ENCODE measurements at regions not wholly inside any gene's neighbourhood (a gene's known extent, or its start where the extent isn't known, plus 50 kb on each side); places are given as distances from the start of the nearest gene placed in this dataset.
A peak's percentile ranks its signal among the peaks of the same experiment; 100 is the strongest.
"Not testable (repeated sequence)": the region's sequence is repeated elsewhere in the genome, so short reads cannot be mapped to it uniquely, and the experiment has no call there.

DNA sequence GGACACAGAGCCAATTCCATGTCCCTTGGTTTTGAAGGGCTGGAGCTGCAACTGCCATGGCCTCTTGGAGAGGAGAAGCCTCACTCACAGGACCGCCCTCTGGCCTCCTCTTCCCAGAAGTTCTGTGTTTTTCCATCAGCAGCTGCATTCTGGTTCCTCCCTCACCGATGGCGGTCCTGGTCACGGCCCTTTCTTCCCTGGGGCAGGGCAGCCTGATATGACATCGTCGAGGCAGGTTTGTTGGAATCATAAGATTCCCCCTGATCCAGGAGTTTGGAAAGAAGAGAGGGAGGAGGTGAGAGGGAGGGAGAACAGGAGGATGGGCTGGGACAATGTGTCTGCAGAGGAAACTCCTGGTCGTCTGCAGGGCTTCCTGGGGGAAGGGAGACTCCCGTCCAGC lies 82.7 kb upstream of the PDZD8 start:
- no peak for DNase-seq (ENCODE audit: low read depth in 2 of 2)

DNA sequence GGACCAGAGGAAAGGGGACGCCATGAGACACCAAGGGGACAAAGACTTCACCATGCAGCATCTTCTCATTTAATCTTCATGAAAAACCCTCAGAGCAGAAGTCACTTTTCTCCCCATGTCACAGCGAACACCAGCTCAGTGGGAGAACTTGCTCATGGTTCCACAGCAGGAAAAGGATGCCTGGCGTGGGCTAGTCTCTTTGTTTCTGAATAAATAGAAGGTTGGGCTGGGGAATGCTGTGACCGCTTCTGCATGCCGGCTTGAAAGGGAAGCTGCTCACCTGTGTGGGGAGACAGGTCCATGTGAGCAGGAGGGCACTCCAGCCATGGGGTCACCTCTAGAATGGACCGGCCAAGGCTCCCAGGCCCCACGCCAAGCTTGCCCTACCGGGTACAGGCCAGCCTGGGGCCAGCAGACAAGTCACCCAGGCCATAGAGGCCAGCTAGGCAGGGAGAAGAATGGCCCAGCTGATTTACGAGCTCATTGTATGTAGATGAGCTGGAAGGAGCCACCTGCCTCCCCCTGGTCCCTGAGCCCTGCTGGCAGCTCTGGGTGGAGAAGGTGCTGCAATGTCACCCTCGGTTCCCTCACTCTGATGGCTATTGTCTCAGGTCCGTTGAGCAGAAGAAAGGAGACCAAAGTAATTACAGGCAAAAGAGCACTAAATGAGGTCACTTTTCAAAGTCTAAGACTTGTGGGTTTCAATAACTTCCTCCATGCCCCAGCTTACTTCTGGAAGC lies 82.0 kb upstream of the PDZD8 start:
- no peak for DNase-seq (ENCODE audit: low read depth in 2 of 2)

DNA sequence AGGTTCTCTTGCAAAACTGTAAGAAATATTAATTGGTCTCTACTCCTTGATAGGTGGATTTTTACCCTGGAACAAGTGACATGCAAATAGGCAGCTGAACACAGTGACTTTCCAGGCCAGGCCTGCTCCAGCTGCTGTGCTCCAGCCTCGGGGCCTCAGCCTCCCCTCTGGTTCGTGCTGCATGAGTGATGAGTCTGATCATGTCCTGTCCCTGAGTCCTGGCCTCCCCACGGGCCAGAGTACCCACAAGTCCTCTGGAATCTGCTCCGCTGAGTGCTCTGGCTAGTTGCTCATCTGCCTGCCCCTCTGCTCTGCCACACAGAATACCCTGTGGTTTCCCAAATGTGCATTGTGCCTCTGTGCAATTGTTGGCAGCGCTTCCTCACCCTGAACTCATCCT lies 80.1 kb upstream of the PDZD8 start:
- no peak for DNase-seq (ENCODE audit: low read depth in 2 of 2)

DNA sequence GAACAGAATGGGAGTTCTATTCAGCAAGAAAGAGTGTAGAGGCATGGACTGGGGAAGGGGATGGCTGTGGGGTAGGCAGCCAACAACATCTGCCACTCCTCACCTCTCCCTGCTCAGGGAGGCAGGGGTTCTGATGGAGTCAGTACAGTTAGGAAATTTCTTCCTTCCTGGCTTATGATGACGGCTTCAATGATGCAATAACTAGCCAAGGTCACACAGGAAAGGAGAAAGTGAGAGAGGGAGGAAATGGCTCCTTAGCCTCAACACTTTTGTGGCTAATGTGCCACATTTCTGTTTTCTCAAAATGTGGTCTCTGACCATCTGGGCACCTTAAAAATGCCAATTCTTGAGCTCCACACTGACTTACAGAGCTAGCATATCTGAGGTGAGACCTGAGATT lies 79.3 kb upstream of the PDZD8 start:
- DNase-seq (ENCODE audit: low read depth in 2 of 2) = no peak

DNA sequence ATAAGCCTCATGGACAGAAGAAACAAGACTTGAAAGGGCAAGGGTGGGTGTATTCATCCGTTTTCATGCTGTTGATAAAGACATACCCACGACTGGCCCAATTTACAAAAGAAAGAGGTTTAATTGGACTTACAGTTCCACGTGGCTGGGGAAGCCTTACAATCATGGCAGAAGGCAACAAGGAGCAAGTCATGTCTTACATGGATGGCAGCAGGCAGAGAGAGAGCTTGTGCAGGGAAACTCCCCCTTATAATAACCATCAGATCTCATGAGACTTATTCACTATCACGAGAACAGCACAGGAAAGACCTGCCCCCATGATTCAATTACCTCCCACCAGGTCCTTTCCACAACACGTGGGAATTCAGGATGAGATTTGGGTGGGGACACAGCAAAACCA lies 78.2 kb upstream of the PDZD8 start:
- DNase-seq (ENCODE audit: low read depth in 2 of 2) = not testable (repeated sequence)

DNA sequence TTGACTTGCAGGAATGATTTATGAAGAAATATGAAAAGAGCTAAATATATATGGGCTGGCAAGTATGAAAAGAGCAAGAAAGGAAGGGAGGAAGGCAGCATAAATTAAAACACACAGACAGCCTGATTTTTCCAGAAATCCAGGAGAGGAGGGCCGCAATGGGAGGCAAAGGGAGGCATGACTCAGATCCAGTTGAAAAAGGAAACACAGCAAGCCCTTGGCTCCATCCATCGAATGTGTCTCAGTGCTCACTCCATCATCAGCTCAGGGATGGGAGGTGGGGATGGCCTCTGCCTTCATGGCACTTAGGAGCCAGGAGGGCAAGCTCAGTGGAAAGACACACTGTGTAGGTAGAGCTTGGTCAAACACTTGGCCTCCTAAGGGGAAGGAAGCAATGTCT lies 75.7 kb upstream of the PDZD8 start:
- DNase-seq (ENCODE audit: low read depth in 2 of 2) = no peak

DNA sequence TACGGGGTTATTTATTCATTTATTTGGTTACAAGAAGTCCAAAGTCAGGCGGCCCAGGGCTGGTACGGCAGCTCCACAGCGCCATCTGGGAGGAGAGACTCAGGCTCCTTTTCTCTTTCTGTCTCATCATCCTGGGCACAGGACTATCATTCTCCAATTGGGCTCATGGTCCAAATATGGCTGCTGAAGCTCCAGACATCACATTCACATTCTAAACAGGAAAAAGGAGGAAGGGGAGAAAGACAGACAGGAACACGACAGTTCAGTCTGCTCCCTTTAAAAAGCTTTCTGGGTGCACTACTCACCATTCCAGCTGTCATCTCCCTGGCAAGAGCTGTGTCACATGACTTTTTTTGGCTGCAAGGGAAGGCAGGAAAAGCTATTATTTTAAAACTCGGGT lies 74.4 kb upstream of the PDZD8 start:
- no peak for DNase-seq (ENCODE audit: low read depth in 2 of 2)

DNA sequence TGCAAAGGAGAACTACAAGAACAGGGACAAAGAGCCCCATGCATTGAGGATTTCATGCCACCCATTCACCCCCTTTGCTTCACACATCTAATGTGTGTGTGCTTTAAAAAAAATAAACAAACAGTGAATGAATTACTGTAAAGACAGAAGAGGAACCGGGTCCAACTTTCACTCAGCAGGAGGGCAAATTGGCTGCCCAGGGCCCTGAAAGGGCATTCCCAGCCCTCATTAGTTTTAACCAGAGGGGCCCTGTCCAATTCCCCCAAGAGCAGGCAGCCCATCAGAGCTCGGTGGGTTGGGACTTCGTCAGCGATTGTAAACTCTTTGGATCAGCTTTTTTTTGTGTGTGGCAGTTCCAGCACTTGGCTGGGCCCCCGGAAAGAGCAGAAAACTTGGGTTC lies 73.6 kb upstream of the PDZD8 start:
- no peak for DNase-seq (ENCODE audit: low read depth in 2 of 2)

DNA sequence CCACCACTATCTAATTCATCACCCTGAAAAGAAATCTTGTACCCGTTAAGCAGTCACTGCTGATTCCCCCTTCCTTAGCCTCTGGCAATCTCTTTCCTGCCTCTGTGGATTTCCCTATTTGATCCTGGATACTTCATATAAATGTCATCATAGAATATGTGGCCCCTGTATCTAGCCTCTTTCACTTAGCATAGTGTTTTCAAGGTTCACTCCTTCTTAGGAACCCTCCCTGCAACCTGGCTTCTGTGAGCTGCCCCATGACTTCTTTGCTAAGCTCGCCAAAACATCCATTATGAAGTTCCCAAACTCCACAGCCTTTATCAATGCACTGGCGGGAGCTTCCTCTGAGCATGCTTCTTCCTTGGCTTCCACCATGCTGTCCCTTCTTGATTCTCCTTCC lies 70.8 kb upstream of the PDZD8 start:
- DNase-seq (ENCODE audit: low read depth in 2 of 2) = no peak

DNA sequence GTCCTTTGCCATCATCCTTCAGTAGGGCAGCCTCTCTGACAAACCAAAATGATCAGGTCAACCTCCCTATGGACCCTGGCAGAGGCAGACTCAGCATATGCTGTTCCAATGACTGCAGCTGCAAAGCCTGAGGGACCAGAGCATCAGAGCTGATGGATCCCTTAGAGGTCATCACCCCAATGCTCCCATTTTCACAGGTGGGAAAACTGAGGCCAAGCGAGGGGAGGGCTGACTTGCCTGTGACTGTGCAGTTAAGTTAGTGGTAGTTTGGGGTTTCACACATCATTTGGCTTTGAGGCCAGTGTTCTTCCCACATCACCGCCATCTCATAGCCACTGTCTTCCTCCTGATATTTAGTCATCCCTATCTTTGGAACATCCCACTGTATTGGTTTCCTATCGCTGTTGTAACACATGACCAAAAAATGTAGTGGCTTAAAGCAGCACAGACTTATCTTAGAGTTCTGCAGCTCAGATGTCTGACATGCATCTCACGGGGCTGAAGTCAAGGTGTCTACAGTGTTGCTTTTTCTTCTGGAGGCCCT lies 69.3 kb upstream of the PDZD8 start:
- DNase-seq (ENCODE audit: low read depth in 2 of 2) = no peak

DNA sequence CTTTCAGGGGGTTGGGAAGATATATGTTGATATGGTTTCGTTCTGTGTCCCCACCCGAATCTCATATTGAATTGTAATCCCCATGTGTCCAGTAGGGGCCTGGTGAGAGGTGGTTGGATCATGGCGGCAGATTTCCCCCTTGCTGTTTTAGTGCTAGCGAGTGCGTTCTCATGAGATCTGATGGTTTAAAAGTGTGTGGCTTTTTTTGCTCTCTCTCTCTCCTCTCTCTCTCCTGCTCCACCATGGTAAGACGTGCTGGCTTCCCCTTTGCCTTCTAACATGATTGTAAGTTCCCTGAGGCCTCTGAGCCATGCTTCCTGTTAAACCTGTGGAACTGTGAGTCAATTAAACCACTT lies 68.4 kb upstream of the PDZD8 start:
- DNase-seq (ENCODE audit: low read depth in 2 of 2) = no peak

DNA sequence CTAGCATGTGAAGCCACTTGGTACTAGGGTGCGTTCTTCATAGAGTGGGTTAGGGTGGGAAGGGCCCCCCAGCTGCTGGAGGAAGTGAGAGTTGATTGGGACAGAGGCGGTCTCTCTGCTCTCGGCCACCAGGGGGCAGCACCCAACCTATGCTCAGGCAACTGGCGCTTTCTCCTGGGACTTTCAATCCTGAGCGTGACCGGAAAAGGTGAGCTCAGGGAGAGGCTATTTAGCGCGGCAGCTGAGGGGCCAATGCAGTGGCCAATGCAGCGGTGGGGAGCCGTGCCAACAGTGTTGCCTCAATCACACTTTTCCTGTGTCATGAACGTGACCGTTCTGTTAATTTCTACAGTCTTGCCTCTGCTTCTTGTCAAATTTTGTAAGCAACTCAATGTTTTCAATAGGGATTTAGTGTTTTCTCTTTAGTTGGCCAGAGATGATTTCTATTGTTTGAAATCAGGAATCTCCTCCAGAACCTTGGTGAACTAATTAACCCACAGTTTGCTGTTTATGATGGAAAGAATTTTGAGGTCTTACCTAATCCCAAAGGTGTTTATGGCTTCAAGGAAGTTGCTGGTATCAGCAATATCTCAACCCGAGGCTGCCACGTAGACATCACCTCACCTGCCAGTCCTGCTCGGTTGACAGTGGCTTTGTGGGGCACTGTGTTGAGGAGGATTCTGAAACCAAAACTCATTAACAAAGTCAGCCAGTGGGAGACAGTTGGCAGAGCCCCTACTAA lies 67.9 kb upstream of the PDZD8 start:
- peak; percentile 55 to 63 for DNase-seq (ENCODE audit: low read depth in 2 of 2)

DNA sequence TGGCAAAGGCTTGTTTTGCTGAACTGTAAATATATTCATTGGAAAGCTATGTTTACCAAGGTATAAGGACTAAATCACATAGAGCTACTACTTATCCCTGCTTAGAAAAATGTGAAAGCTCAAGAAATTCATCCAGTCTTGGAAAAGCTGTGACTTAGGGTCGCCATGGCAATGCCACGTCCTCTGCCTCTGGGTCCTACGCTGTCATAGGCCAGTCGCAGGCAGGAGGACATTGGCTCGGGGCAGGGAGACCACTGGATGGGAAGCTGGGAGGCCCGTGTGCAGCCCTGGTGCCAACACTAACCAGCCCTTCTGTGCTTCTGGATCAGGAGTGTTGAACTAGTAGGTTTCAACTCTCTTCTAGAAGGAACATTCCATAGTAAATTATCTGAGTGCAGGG lies 67.3 kb upstream of the PDZD8 start:
- no peak for DNase-seq (ENCODE audit: low read depth in 2 of 2)

DNA sequence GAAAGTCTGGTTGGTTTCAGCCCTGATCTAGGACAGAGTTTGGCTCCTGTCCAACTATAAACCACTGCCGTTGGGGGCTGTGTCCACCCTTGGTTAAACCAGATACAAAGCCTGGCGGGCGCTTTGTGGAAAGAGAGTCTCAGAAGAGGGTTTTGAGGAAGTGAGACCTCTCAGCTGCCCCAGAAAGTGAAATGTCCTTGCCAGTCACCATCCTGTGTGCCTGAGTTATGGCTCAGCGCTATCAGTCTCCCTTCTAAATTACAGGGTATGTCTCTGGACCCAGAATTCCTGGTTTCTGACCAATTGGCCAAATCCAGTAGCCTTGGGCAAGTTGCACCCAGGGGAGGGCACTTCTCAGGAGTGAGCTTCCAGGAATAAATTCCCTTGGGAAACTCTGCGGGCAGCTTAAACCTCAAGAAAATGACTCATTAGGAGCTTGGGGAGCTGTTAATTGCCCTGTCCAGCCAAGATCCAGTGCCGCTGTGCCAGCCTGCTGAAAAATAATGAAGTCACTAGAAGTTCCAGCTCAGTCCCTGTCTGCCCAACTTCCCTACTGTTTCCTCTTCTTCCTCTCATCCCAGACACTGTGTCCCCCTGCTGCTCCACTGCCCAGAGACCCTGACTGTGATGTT lies 66.7 kb upstream of the PDZD8 start:
- DNase-seq (ENCODE audit: low read depth in 2 of 2) = peak; percentile 55 to 64

DNA sequence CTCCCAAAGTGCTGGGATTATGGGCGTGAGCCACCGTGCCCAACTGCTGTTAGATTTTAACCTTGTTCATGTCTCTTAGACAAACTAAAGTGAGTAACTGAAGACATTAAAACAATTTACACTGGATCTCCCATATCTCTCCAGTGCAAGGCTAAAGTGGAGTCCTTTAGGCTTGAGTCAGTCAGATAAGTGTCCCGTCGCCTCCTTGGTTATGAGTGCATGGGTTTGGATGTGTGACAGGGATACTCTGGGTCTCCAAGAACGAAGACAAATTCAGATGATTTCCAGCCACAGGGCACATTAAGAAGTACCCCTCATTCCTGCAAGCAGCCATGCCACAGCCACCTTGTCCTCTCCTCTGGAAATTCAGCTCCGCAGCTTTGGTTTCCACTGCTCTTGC lies 66.1 kb upstream of the PDZD8 start:
- no peak for DNase-seq (ENCODE audit: low read depth in 2 of 2)

DNA sequence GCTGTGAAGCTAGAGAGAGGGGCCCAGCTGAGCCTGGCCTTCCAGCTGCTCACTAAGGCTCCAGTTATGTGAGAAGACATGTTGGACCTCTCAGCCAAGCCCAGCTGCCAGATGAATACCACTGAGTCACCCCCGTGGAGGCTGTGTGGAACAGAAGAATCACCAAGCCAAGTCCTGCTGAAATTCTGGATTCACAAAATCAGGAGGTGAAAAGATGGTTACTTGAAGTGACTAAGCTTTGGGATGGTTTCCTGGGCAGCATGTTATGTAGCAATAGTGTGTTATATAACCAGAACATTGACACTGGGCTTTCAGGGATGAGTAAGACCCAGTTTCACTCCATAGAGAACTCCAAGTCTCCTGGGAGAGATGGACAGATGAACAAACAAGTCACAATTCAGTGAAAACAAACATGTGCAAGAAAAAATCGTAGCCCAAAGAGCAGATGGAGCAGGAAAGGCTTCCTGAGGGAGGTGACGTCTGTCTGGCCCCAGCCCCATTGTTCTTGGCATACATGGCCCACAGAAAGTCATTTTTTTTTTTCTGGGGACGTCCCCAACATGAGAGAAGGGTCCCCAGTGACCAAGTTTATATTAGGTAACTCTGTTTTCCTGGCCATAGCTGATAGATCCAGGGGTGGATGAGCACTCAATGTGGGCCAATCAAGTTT lies 64.1 kb upstream of the PDZD8 start:
- peak; percentile 81 to 82 for DNase-seq (ENCODE audit: low read depth in 2 of 2)

DNA sequence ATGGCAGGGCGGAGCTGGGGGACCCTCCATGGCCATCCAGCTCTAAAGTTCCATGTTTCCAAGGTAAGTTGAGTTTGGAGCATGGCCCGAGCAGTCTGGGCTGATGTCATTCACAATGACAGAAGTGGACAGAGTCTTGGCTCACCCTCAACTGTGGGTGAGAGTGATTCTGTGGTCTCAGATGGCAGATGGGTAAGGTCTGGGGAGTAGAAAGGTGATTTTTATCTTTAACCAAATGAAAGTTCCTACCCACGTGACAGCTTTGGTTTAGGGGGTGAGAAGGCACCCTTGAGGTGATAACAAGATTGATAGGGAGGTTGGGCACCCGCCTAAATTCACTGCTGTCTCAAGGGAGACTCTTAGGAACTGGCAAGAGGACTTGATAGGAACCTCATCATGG lies 57.6 kb upstream of the PDZD8 start:
- no peak for DNase-seq (ENCODE audit: low read depth in 2 of 2)

DNA sequence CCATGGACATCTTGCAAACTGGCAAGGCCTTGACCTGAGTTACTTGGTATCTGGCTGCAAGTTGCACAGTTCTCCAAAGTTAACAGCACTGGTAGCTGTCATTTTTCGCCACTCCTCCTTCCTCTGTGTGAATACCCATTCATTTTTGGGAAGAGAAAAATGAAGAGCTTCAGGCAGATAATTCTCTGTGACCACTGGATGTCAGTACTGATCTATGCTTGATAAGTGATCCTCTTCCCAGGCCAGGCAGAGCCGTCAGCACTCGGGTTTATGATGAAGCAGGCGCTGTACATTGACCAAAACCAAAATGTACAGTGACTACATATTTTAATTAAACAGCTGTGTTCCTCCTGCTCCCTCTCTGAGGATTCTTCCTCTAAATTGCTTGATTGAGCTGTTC lies 55.9 kb upstream of the PDZD8 start:
- peak; percentile 33 to 37 for DNase-seq (ENCODE audit: low read depth in 2 of 2)

DNA sequence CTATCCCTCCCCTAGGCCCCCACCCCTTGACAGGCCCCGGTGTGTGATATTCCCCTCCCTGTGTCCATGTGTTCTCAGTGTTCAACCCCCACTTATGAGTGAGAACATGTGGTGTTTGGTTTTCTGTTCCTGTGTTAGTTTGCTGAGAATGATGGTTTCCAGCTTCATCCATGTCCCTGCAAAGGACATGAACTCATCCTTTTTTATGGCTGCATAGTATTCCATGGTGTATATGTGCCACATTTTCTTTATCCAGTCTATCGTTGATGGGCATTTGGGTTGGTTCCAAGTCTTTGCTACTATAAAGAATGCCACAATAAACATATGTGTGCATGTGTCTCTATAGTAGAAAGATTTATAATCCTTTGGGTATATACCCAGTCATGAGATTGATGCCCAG lies 55.3 kb upstream of the PDZD8 start:
- not testable (repeated sequence) for DNase-seq (ENCODE audit: low read depth in 2 of 2)

DNA sequence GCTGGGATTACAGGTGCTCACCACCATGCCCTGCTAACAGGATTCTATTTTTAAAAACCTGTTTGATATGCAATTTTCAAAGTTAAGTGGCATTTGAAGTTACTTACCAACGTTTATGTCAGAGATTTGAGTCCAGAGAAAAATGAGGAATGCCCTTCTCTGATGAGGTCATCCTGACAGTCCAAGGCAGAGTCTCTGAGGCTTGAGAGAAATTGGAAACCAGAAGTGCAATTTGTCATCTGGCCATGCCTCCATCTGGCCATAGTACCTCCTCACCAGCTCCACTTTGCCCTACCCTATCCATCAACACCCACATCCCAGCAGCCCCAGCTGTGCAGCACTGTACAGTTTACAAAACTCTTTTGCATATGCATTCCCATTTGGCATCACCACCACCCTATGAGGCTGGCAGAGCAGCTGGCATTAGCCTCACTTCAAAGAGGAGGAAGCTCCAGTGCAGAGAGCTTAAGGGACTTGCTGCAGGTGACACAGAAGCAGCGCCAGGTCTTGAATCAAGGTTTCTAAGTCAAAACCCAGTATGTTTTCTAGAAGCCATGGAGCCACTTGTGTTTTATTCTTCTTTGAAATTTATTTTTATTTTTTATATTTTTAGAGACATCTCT lies 54.5 kb upstream of the PDZD8 start:
- no peak for DNase-seq (ENCODE audit: low read depth in 2 of 2)

DNA sequence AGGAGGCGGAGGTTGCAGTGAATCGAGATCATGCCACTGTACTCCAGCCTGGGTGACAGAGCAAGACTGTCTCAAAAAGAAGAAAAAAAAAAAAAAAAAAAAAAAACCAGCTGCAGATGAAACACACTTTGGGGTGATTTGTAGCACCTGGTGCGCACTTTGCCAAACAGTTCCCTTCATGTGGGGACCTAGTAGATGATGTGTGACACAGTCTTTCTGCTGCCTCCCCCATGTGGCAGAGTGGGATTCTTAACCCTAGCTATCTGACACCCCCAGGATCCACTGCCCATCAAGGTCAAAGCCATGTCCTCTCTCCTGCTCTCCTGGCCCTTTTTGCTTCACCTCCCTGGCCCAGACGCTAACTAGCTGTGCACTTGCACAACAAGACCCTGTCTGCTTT lies 52.1 kb upstream of the PDZD8 start:
- no peak for DNase-seq (ENCODE audit: low read depth in 2 of 2)

Measured in fibroblast of skin of left biceps (primary cell).